Left ventricle myocardium inferior (tissue), 1 donor: ENCODE measurements at regions not wholly inside any gene's neighbourhood (a gene's known extent, or its start where the extent isn't known, plus 50 kb on each side); places are given as distances from the start of the nearest gene placed in this dataset.

Source experiments
- DNase-seq: peaks from one replicate; pipeline ENCODE4 v3.0.0-alpha.2; 2020
- H3K27ac ChIP-seq: fragments of 200-600 bp; replicated peaks from 2 replicates; pipeline ENCODE4 v1.8.0; 2021
- H3K27me3 ChIP-seq: fragments of 200-600 bp; 2 replicates; pipeline ENCODE4 v1.8.0; 2021; ENCODE audit warnings: low read depth
- H3K36me3 ChIP-seq: fragments of 200-600 bp; 2 replicates; pipeline ENCODE4 v1.8.0; 2021
- H3K4me1 ChIP-seq: fragments of 200-600 bp; 2 replicates; pipeline ENCODE4 v1.8.0; 2021
- H3K4me3 ChIP-seq: fragments of 200-600 bp; 2 replicates; pipeline ENCODE4 v1.8.0; 2021; ENCODE audit warnings: mild to moderate bottlenecking, moderate library complexity
- H3K9me3 ChIP-seq: fragments of 200-600 bp; replicated peaks from 2 replicates; pipeline ENCODE4 v1.8.0; 2021
- intact Hi-C: fragments of 100-400 bp; cut with micrococcal nuclease; formaldehyde crosslinking; loops from one replicate; pipeline ENCODE4 v1.11.0; 2022
- TF ChIP-seq, protein P1 (sequence below): fragments of 200-600 bp; IDR thresholded peaks from 2 replicates; pipeline ENCODE4 v1.8.0; 2021; ENCODE audit warnings: antibody characterized with exemption, mild to moderate bottlenecking, borderline replicate concordance
- donor health status: DM: no; HTN: yes; CAD: no; lungs with severe emphysema.

GRCh38 chr13:50299546-50300249 lies 284.5 kb downstream of the KCNRG start:
- H3K4me3 ChIP-seq = no peak overlapping the region
- intact Hi-C loops = no loop called here
- no peaks in the 10 kb centered on the region for H3K4me1 ChIP-seq
- H3K36me3 ChIP-seq = no peaks in the 10 kb centered on the region
- DNase-seq = no peak
- H3K27ac ChIP-seq = no peak overlapping the region
- H3K27me3 ChIP-seq = no peaks in the 10 kb centered on the region
- TF ChIP-seq, protein P1, sequence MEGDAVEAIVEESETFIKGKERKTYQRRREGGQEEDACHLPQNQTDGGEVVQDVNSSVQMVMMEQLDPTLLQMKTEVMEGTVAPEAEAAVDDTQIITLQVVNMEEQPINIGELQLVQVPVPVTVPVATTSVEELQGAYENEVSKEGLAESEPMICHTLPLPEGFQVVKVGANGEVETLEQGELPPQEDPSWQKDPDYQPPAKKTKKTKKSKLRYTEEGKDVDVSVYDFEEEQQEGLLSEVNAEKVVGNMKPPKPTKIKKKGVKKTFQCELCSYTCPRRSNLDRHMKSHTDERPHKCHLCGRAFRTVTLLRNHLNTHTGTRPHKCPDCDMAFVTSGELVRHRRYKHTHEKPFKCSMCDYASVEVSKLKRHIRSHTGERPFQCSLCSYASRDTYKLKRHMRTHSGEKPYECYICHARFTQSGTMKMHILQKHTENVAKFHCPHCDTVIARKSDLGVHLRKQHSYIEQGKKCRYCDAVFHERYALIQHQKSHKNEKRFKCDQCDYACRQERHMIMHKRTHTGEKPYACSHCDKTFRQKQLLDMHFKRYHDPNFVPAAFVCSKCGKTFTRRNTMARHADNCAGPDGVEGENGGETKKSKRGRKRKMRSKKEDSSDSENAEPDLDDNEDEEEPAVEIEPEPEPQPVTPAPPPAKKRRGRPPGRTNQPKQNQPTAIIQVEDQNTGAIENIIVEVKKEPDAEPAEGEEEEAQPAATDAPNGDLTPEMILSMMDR = no peak
- H3K9me3 ChIP-seq = peaks cover 7% of the 10 kb centered on the region

DNA sequence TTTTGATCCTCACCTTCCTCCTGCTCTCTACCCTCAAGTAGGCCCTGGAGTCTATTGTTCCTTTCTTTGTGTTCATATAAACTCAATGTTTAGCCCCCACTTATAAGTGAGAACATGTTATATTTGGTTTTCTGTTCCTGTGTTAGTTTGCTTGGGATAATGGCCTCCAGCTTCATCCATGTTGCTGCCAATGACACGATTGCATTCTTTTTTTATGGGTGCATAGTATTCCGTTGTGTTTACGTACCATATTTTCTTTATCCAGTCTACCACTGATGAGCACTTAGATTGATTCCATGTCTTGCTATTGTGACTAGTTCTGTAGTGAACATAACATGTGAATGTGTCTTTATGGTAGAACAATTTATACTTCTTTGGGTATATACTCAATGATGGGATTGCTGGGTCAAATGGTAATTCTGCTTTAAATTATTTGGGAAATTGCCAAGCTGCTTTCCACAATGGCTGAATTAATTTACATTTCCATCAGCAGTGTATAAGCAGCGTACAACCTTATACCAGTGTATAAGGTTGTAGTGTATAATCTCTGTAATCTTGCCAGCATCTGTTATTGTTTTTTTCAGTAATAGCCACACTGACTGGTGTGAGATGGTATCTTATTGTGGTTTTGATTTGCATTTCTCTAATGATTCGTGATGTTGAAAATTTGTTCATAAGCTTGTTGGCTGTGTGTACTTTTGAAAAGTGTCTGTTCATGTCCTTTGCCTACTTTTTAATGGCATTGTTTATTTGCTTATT lies 288.9 kb downstream of the KCNRG start:
- TF ChIP-seq, protein P1 = no peak

DNA sequence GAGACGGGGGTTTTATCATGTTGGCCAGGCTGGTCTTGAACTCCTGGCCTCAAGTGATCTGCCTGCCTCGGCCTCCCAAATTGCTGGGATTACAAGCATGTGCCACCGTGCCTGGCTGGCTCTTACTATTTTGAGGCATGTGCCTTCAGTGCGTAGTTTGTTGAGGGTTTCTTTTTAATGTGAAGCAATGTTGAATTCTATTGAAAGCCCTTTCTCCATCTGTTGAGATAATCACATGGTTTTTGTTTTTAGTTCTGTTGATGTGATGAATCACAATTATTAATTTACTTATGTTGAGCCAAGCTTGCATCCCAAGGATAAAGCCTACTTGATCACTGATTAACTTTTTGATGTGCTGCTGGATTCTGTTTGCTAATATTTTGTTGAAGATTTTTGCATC lies 290.9 kb downstream of the KCNRG start:
- no peak for DNase-seq
- Histone ChIP-seq H3K9me3 (peaks cover 5% of the 10 kb centered on the region), H3K27me3 (no peaks in the 10 kb centered on the region), H3K4me1 (no peaks in the 10 kb centered on the region), H3K4me3 (no peak overlapping the region), H3K36me3 (no peaks in the 10 kb centered on the region), H3K27ac (no peak overlapping the region)
- intact Hi-C loops = no loop called here
- TF ChIP-seq, protein P1 = no peak

More for the DNA sequence above, 288.9 kb downstream of the KCNRG start:
- Histone ChIP-seq H3K4me3 (no peak overlapping the region), H3K27ac (no peak overlapping the region), H3K4me1 (no peaks in the 10 kb centered on the region), H3K27me3 (no peaks in the 10 kb centered on the region), H3K9me3 (peaks cover 5% of the 10 kb centered on the region), H3K36me3 (no peaks in the 10 kb centered on the region)
- DNase-seq = no peak
- intact Hi-C loops = no loop called here

GRCh38 chr13:50309318-50309717 lies 294.1 kb downstream of the KCNRG start:
- H3K27ac ChIP-seq = no peak overlapping the region
- H3K4me1 ChIP-seq = no peaks in the 10 kb centered on the region
- DNase-seq = no peak
- H3K9me3 ChIP-seq = peaks cover 5% of the 10 kb centered on the region
- intact Hi-C loops = no loop called here
- H3K36me3 ChIP-seq = no peaks in the 10 kb centered on the region
- TF ChIP-seq, protein P1 = no peak
- no peak overlapping the region for H3K4me3 ChIP-seq
- H3K27me3 ChIP-seq = no peaks in the 10 kb centered on the region

- Histone ChIP-seq H3K36me3 (no peaks in the 10 kb centered on the region), H3K27ac (no peak overlapping the region), H3K9me3 (peaks cover 2% of the 10 kb centered on the region), H3K4me3 (no peak overlapping the region), H3K4me1 (no peaks in the 10 kb centered on the region), H3K27me3 (no peaks in the 10 kb centered on the region)
- intact Hi-C loops = no loop called here
- no peak for DNase-seq
- TF ChIP-seq, protein P1 = no peak
Measured at GRCh38 chr13:50309882-50310594, 294.8 kb downstream of the KCNRG start.
